ENCODE measurements at regions not wholly inside any gene's neighbourhood (a gene's known extent, or its start where the extent isn't known, plus 50 kb on each side); places are given as distances from the start of the nearest gene placed in this dataset.

- Mint-ChIP-seq H3K27ac (no peak overlapping the region), H3K36me3 (ENCODE audit: low read depth) (no peaks in the 10 kb centered on the region), H3K4me1 (ENCODE audit: low read depth) (no peaks in the 10 kb centered on the region), H3K27me3 (no peaks in the 10 kb centered on the region), H3K4me3 (no peak overlapping the region), H3K9me3 (peaks cover 5% of the 10 kb centered on the region)
- ChIA-PET CTCF (no interaction called here), POLR2A (no interaction called here)
- Histone ChIP-seq H3K4me3 (ENCODE audit: low read length) (no peak overlapping the region), H3K27me3 (ENCODE audit: control insufficient read depth in 1 of 2, insufficient read depth in 2 of 2, low read length in 2 of 2) (no peaks in the 10 kb centered on the region), H3K4me1 (ENCODE audit: insufficient read depth, low read length) (no peaks in the 10 kb centered on the region), H3K9me3 (ENCODE audit: control insufficient read depth in 1 of 2, insufficient read depth in 1 of 2, low read length in 2 of 2) (peaks cover 0 to 7% of the 10 kb centered on the region in 2 experiments), H3K36me3 (ENCODE audit: insufficient read depth, low read length) (no peaks in the 10 kb centered on the region), H3K27ac (ENCODE audit: low read depth in 1 of 2, low read length in 2 of 2) (no peak overlapping the region)
- TF ChIP-seq CTCF (IDR thresholded peaks at IDR 0.05): no peak
- no peak for DNase-seq
- intact Hi-C loops (cut with DNase I, micrococcal nuclease): no loop called here
- no peak for ATAC-seq (ENCODE audit: poor library complexity)
Measured at GRCh38 chr15:37693926-37694325, 240.5 kb upstream of the TMCO5A start.

GRCh38 chr15:37695719-37696118, 238.7 kb upstream of the TMCO5A start:
- DNase-seq (no peak), ATAC-seq (ENCODE audit: poor library complexity) (no peak)
- Histone ChIP-seq H3K36me3 (ENCODE audit: insufficient read depth, low read length) (no peaks in the 10 kb centered on the region), H3K9me3 (ENCODE audit: control insufficient read depth in 1 of 2, insufficient read depth in 1 of 2, low read length in 2 of 2) (no peaks in the 10 kb centered on the region), H3K27me3 (ENCODE audit: control insufficient read depth in 1 of 2, insufficient read depth in 2 of 2, low read length in 2 of 2) (no peaks in the 10 kb centered on the region), H3K4me1 (ENCODE audit: insufficient read depth, low read length) (no peaks in the 10 kb centered on the region), H3K27ac (ENCODE audit: low read depth in 1 of 2, low read length in 2 of 2) (no peak overlapping the region), H3K4me3 (ENCODE audit: low read length) (no peak overlapping the region)
- TF ChIP-seq CTCF (IDR thresholded peaks at IDR 0.05): no peak
- Mint-ChIP-seq H3K9me3 (peaks cover 1% of the 10 kb centered on the region), H3K36me3 (ENCODE audit: low read depth) (no peaks in the 10 kb centered on the region), H3K4me1 (ENCODE audit: low read depth) (no peaks in the 10 kb centered on the region), H3K4me3 (no peak overlapping the region), H3K27me3 (no peaks in the 10 kb centered on the region), H3K27ac (no peak overlapping the region)
- intact Hi-C loops (cut with DNase I, micrococcal nuclease): no loop called here
- POLR2A ChIA-PET: no interaction called here
- CTCF ChIA-PET: no interaction called here

GRCh38 chr15:37698679-37699078, 235.8 kb upstream of the TMCO5A start:
- TF ChIP-seq CTCF (IDR thresholded peaks at IDR 0.05): no peak
- DNase-seq (no peak), ATAC-seq (ENCODE audit: poor library complexity) (no peak)
- no peak overlapping the region for H3K4me3 Mint-ChIP-seq
- no peaks in the 10 kb centered on the region for H3K4me1 Mint-ChIP-seq (ENCODE audit: low read depth)
- no peaks in the 10 kb centered on the region for H3K9me3 Mint-ChIP-seq
- no peaks in the 10 kb centered on the region for H3K36me3 ChIP-seq (ENCODE audit: insufficient read depth, low read length)
- no peaks in the 10 kb centered on the region for H3K36me3 Mint-ChIP-seq (ENCODE audit: low read depth)
- H3K4me1 ChIP-seq (ENCODE audit: insufficient read depth, low read length): no peaks in the 10 kb centered on the region
- no peaks in the 10 kb centered on the region for H3K27me3 Mint-ChIP-seq
- H3K27ac ChIP-seq (ENCODE audit: low read depth in 1 of 2, low read length in 2 of 2): no peak overlapping the region
- H3K27ac Mint-ChIP-seq: no peak overlapping the region
- no peaks in the 10 kb centered on the region for H3K27me3 ChIP-seq (ENCODE audit: control insufficient read depth in 1 of 2, insufficient read depth in 2 of 2, low read length in 2 of 2)
- POLR2A ChIA-PET: no interaction called here
- no peaks in the 10 kb centered on the region for H3K9me3 ChIP-seq (ENCODE audit: control insufficient read depth in 1 of 2, insufficient read depth in 1 of 2, low read length in 2 of 2)
- intact Hi-C loops (cut with DNase I, micrococcal nuclease): no loop called here
- no peak overlapping the region for H3K4me3 ChIP-seq (ENCODE audit: low read length)
- CTCF ChIA-PET: no interaction called here
